K562 (cell line): ENCODE measurements at regions not wholly inside any gene's neighbourhood (a gene's known extent, or its start where the extent isn't known, plus 50 kb on each side); places are given as distances from the start of the nearest gene placed in this dataset.

Experiments used
- CEBPG ChIP-seq, 3 experiments: fragments of 200-800 bp in 1 of 3; sonication (Bioruptor generic) in 1 of 3; sonication (generic) in 1 of 3; formaldehyde crosslinking in 1 of 3; IDR thresholded peaks in 2 of 3; conservative IDR thresholded peaks in 1 of 3; 2 replicates each; pipeline versions ENCODE4 v1.6.1 to v1.8.0; 2016 to 2022; ENCODE audit warnings: missing compliant biosample characterization in 2 of 3, missing genetic modification characterization in 2 of 3, mild to moderate bottlenecking in 1 of 3, missing genetic modification reagents in 1 of 3
- CREB3 ChIP-seq: fragments of 450-650 bp; conservative IDR thresholded peaks from 2 replicates; pipeline ENCODE4 v1.6.1; 2016; ENCODE audit warnings: missing genetic modification characterization, low read depth, mild to moderate bottlenecking, missing compliant biosample characterization, moderate library complexity
- CTCF ChIP-seq, 3 experiments: IDR thresholded peaks in 2 of 3; conservative IDR thresholded peaks in 1 of 3; 2 replicates each; pipeline ENCODE4 v1.5.1; 2011 to 2012; ENCODE audit warnings: low read length in 3 of 3, mild to moderate bottlenecking in 3 of 3, control low read depth in 2 of 3, improper control_type of control experiment in 1 of 3, inconsistent platforms in 1 of 3, low read depth in 1 of 3, mixed read lengths in 1 of 3, moderate library complexity in 1 of 3; ENCODE audit not compliant: insufficient read depth in 2 of 3
- LARP7 ChIP-seq: fragments of 450-650 bp; IDR thresholded peaks from 2 replicates; pipeline ENCODE4 v1.6.1; 2016
- PML ChIP-seq: IDR thresholded peaks from 2 replicates; pipeline ENCODE4 v1.6.1; 2012; ENCODE audit warnings: low read length, inconsistent platforms
- RAD21 ChIP-seq, 2 experiments: fragments of 250-450 bp in 1 of 2; fragments of 450-650 bp in 1 of 2; sonication (Bioruptor Pico) in 1 of 2; formaldehyde crosslinking in 1 of 2; IDR thresholded peaks in 1 of 2; conservative IDR thresholded peaks in 1 of 2; 2 replicates each; pipeline versions ENCODE4 v1.4.0 to v1.8.0; 2020 to 2022; ENCODE audit warnings: mild to moderate bottlenecking in 2 of 2, moderate library complexity in 1 of 2
- SFPQ ChIP-seq: fragments of 200-400 bp; formaldehyde crosslinking; IDR thresholded peaks from 2 replicates; pipeline ENCODE4 v1.6.1; 2017; ENCODE audit warnings: mild to moderate bottlenecking, low read depth, low read length, moderate library complexity
- STAT6 ChIP-seq: sonication (generic); formaldehyde crosslinking; IDR thresholded peaks from 2 replicates; pipeline ENCODE4 v1.8.1; 2023; ENCODE audit warnings: mild to moderate bottlenecking, missing genetic modification reagents
- TEAD4 ChIP-seq, 2 experiments: sonication (generic) in 1 of 2; formaldehyde crosslinking in 1 of 2; IDR thresholded peaks; 2 replicates each; pipeline versions ENCODE4 v1.6.1 to v1.8.0; 2012 to 2022; ENCODE audit warnings: borderline replicate concordance in 1 of 2, inconsistent platforms in 1 of 2, low read length in 1 of 2, mild to moderate bottlenecking in 1 of 2, missing genetic modification reagents in 1 of 2
- YY1 ChIP-seq, 3 experiments: IDR thresholded peaks; 2 replicates each; pipeline ENCODE4 v1.6.1; 2011; ENCODE audit warnings: low read length in 2 of 3, mild to moderate bottlenecking in 2 of 3, moderate library complexity in 2 of 3, borderline replicate concordance in 1 of 3, control low read depth in 1 of 3, low read depth in 1 of 3; ENCODE audit not compliant: insufficient read depth in 3 of 3, insufficient replicate concordance in 2 of 3, control insufficient read depth in 1 of 3, insufficient read length in 1 of 3; ENCODE audit errors: extremely low read depth in 1 of 3
- ZNF184 ChIP-seq: sonication (generic); formaldehyde crosslinking; IDR thresholded peaks from 2 replicates; pipeline ENCODE4 v1.5.0; 2020; ENCODE audit warnings: missing genetic modification reagents
- ZNF274 ChIP-seq: IDR thresholded peaks from 2 replicates; pipeline ENCODE4 v1.6.1; 2011; ENCODE audit warnings: low read depth, mild to moderate bottlenecking, low read length, moderate library complexity, borderline replicate concordance

GRCh38 chr12:125287155-125287847 is 222.1 kb downstream of the AACS start:
- TF ChIP-seq LARP7 (no peak), TEAD4 (IDR thresholded peaks at IDR 0.05; ENCODE audit: low read length) (no peak), TEAD4 (CRISPR knock-in tag; IDR thresholded peaks at IDR 0.05; ENCODE audit: borderline replicate concordance) (no peak), CREB3 (no peak), PML (no peak), ZNF274 (no peak), ZNF184 (CRISPR knock-in tag) (no peak), CTCF (IDR thresholded peaks at IDR 0.05 in 2 of 3, conservative IDR thresholded peaks at IDR 0.05 in 1 of 3; ENCODE audit: insufficient read depth in 2 of 3, low read depth in 1 of 3, low read length in 3 of 3) (no peak), YY1 (IDR thresholded peaks at IDR 0.05; ENCODE audit: borderline replicate concordance in 1 of 3, control insufficient read depth in 1 of 3, extremely low read depth in 1 of 3, insufficient read depth in 3 of 3, insufficient read length in 1 of 3, insufficient replicate concordance in 2 of 3, low read depth in 1 of 3, low read length in 2 of 3) (no peak), CEBPG (CRISPR knock-in tag; IDR thresholded peaks at IDR 0.05) (no peak), CEBPG (tag; conservative IDR thresholded peaks at IDR 0.05 in 1 of 2, IDR thresholded peaks at IDR 0.05 in 1 of 2) (no peak), STAT6 (CRISPR knock-in tag) (no peak), SFPQ (no peak), RAD21 (CRISPR knock-in tag; conservative IDR thresholded peaks at IDR 0.05 in 1 of 2, IDR thresholded peaks at IDR 0.05 in 1 of 2) (no peak)
